ENCODE measurements at regions not wholly inside any gene's neighbourhood (a gene's known extent, or its start where the extent isn't known, plus 50 kb on each side); places are given as distances from the start of the nearest gene placed in this dataset.

- no peak for TF ChIP-seq EZH2phosphoT487 (IDR thresholded peaks at IDR 0.05; ENCODE audit: borderline replicate concordance)
- TF ChIP-seq, protein P1, sequence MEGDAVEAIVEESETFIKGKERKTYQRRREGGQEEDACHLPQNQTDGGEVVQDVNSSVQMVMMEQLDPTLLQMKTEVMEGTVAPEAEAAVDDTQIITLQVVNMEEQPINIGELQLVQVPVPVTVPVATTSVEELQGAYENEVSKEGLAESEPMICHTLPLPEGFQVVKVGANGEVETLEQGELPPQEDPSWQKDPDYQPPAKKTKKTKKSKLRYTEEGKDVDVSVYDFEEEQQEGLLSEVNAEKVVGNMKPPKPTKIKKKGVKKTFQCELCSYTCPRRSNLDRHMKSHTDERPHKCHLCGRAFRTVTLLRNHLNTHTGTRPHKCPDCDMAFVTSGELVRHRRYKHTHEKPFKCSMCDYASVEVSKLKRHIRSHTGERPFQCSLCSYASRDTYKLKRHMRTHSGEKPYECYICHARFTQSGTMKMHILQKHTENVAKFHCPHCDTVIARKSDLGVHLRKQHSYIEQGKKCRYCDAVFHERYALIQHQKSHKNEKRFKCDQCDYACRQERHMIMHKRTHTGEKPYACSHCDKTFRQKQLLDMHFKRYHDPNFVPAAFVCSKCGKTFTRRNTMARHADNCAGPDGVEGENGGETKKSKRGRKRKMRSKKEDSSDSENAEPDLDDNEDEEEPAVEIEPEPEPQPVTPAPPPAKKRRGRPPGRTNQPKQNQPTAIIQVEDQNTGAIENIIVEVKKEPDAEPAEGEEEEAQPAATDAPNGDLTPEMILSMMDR (conservative IDR thresholded peaks at IDR 0.05; ENCODE audit: low read length), result no peak
These were observed 120.3 kb upstream of the PRSS1 start for GRCh38 chr7:142628945-142629344.

Measured in Loucy (cell line).